Calu3 (cell line): ENCODE measurements at regions not wholly inside any gene's neighbourhood (a gene's known extent, or its start where the extent isn't known, plus 50 kb on each side); places are given as distances from the start of the nearest gene placed in this dataset.
"Not testable (repeated sequence)": the region's sequence is repeated elsewhere in the genome, so short reads cannot be mapped to it uniquely, and the experiment has no call there.

ENCODE experiments used
- BruUV-seq: library from RNA; stranded (reverse); fragments of 400-500 nt; replicated peaks from 2 replicates; lab custom pipeline; 2021; lab: Mats Ljungman, UMichigan
- CTCF ChIA-PET: fragments of 300-600 bp; sonication (Branson Sonifier 250); formaldehyde crosslinking; loops from one replicate; lab custom pipeline; 2022; ENCODE audit warnings: antibody characterized with exemption; lab: Charles Lee
- DNase-seq: peaks from one replicate; pipeline ENCODE4 v3.0.0; 2022
- H3K27ac Mint-ChIP-seq: one replicate; pipeline ENCODE4 v1.8.0; 2022; ENCODE audit warnings: mixed read lengths; ENCODE audit not compliant: unreplicated experiment
- H3K27me3 Mint-ChIP-seq: one replicate; pipeline ENCODE4 v1.8.0; 2022; ENCODE audit warnings: mixed read lengths; ENCODE audit not compliant: unreplicated experiment
- H3K36me3 Mint-ChIP-seq: one replicate; pipeline ENCODE4 v1.8.0; 2022; ENCODE audit warnings: mild to moderate bottlenecking, moderate library complexity, mixed read lengths; ENCODE audit not compliant: insufficient read depth, unreplicated experiment
- H3K4me1 Mint-ChIP-seq: one replicate; pipeline ENCODE4 v1.8.0; 2022; ENCODE audit warnings: mild to moderate bottlenecking, low read depth, mixed read lengths; ENCODE audit not compliant: unreplicated experiment
- H3K4me3 Mint-ChIP-seq: one replicate; pipeline ENCODE4 v1.8.0; 2022; ENCODE audit warnings: mild to moderate bottlenecking, low read depth, moderate library complexity, mixed read lengths; ENCODE audit not compliant: unreplicated experiment
- H3K9me3 Mint-ChIP-seq: one replicate; pipeline ENCODE4 v1.8.0; 2022; ENCODE audit warnings: low read depth, mixed read lengths; ENCODE audit not compliant: unreplicated experiment
- intact Hi-C: fragments of 100-400 bp; cut with micrococcal nuclease; formaldehyde crosslinking; loops from one replicate; pipeline ENCODE4 v1.10.0; 2022; ENCODE audit not compliant: unreplicated experiment
- TF ChIP-seq, protein P1 (sequence below): fragments of 200-600 bp; IDR thresholded peaks from one replicate; pipeline ENCODE4 v1.8.0; 2022; ENCODE audit warnings: antibody characterized with exemption; ENCODE audit not compliant: unreplicated experiment

DNA sequence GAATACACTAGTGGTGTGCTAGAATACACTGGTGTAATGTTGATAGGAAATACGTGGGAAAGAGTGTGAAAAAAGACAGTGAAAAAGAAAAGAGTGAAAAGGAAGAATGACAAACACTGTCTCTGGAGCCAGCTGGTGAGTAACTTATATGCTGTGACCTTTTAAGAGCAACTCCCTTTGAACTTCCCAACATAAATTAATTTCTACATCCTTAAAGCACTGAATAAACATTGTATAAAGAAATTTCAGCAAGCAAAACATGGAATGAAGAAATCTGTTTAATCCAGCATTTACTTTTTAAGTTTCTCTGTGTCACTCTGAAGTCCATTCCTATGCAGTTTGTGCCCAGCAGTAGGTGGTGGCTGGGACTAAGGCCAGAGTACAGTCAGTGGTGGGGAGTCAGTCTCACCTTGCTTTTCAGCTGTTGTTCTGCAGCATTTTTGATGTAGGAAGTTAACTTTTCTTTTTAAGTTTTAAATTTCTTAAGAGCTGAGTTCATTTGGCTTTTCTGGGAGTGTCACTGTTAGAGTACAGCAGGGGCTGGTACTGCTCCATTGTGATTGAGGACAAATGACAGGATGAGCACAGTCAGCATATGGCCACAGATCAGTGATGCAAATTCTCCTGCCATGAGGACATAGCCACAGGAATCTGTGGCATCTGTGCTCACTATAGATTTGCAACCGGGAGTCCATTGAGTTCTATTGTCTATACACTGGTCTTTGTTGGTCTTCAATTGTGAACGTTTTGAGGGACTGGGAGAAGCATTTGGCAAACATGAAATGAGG lies 321.8 kb downstream of the ZNF248 start:
- TF ChIP-seq, protein P1, sequence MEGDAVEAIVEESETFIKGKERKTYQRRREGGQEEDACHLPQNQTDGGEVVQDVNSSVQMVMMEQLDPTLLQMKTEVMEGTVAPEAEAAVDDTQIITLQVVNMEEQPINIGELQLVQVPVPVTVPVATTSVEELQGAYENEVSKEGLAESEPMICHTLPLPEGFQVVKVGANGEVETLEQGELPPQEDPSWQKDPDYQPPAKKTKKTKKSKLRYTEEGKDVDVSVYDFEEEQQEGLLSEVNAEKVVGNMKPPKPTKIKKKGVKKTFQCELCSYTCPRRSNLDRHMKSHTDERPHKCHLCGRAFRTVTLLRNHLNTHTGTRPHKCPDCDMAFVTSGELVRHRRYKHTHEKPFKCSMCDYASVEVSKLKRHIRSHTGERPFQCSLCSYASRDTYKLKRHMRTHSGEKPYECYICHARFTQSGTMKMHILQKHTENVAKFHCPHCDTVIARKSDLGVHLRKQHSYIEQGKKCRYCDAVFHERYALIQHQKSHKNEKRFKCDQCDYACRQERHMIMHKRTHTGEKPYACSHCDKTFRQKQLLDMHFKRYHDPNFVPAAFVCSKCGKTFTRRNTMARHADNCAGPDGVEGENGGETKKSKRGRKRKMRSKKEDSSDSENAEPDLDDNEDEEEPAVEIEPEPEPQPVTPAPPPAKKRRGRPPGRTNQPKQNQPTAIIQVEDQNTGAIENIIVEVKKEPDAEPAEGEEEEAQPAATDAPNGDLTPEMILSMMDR = no peak
- DNase-seq = no peak
- intact Hi-C loops = no loop called here
- Mint-ChIP-seq H3K27me3 (no peaks in the 10 kb centered on the region), H3K36me3 (no peaks in the 10 kb centered on the region), H3K4me1 (no peaks in the 10 kb centered on the region), H3K27ac (no peak overlapping the region), H3K9me3 (peaks cover 15% of the 10 kb centered on the region), H3K4me3 (no peak overlapping the region)
- no TSS peak for BruUV-seq
- CTCF ChIA-PET = no interaction called here

DNA sequence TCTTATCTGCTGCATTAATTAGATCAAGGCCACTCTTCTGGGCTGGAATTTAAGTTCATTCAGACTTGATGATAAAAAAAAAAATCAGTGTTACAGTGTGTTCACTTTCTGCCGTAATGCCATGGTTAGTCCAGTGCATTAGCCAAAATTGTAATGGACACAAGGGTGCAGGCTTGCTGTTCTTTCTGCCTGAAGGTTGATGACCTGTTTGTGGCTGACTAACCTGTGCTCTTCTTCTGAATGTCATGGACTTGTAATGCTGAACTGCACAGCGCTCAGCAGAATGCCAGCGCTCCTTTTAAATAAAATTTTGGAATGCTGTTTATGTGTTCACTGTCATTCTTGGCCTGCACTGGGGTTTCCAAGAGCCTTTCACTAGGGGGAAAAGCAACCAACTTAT lies 323.2 kb downstream of the ZNF248 start:
- Mint-ChIP-seq H3K27ac (no peak overlapping the region), H3K9me3 (peaks cover 14% of the 10 kb centered on the region), H3K36me3 (no peaks in the 10 kb centered on the region), H3K27me3 (no peaks in the 10 kb centered on the region), H3K4me3 (no peak overlapping the region), H3K4me1 (no peaks in the 10 kb centered on the region)
- no TSS peak for BruUV-seq
- CTCF ChIA-PET = no interaction called here
- intact Hi-C loops = no loop called here
- DNase-seq = no peak
- TF ChIP-seq, protein P1 = no peak

DNA sequence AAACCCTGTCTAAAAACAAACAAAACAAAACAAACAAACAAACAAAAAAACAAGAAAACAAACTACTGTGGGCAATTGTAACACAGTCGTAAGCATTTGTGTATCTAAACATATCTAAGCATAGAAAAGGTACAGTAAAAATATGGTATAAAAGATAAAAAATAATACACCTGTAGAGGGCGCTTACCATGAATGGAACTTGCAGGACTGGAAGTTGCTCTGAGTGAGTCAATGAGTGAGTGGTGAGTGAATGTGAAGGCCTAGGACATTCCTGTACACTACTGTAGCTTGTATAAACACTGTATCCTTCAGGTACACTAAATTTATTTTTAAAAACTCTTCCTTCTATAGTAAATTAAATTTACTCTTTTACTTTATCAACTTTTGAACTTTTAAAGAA lies 332.0 kb downstream of the ZNF248 start:
- intact Hi-C loops, BruUV-seq, H3K4me1 Mint-ChIP-seq, H3K9me3 Mint-ChIP-seq, H3K27ac Mint-ChIP-seq, DNase-seq, H3K27me3 Mint-ChIP-seq, H3K36me3 Mint-ChIP-seq, H3K4me3 Mint-ChIP-seq: not testable (repeated sequence)
- CTCF ChIA-PET = interaction anchor here (0.8 kb wide), 1 partner anchor 68 kb away, joined by 7 read pairs; no protein-coding TSS in a partner anchor

DNA sequence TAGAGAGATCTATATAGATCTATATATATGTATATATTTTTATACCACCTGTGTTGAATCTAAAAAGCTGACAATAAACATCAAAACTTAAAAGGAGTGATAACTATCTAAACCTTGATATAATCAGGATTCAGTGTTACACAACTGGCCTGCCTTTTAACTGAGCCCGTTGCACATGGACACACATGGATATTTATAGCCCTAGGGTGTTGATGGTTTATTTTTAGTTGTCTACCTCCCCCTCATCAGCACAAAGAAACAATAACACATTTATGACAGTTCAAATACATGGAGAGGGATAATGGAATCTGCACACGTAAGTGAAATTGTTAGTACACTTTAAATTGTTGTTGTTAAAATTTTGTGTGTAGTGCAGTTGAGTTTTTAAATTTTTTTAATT lies 336.9 kb downstream of the ZNF248 start:
- CTCF ChIA-PET = no interaction called here
- TF ChIP-seq, protein P1 = no peak
- H3K27me3 Mint-ChIP-seq = no peaks in the 10 kb centered on the region
- H3K4me3 Mint-ChIP-seq = no peak overlapping the region
- no peak overlapping the region for H3K27ac Mint-ChIP-seq
- no TSS peak for BruUV-seq
- intact Hi-C loops = no loop called here
- H3K4me1 Mint-ChIP-seq = no peaks in the 10 kb centered on the region
- no peak for DNase-seq
- peaks cover 6% of the 10 kb centered on the region for H3K9me3 Mint-ChIP-seq
- no peaks in the 10 kb centered on the region for H3K36me3 Mint-ChIP-seq

DNA sequence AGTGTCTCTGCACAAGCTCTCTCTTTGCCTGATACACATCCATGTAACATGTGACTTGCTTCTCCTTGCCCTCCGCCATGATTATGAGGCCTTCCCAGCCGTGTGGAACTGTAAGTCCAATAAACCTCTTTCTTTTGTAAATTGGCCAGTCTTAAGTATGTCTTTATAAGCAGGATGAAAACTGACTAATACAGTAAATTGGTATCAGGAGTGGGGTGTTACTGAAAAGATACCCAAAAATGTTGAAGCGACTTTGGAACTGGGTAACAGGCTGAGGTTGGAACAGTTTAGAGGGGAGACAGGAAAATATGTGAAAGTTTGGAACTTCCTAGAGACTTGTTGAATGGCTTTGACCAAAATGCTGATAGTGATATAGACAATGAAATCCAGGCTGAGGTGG lies 346.9 kb downstream of the ZNF248 start:
- BruUV-seq, H3K27me3 Mint-ChIP-seq, H3K4me1 Mint-ChIP-seq, H3K36me3 Mint-ChIP-seq, H3K27ac Mint-ChIP-seq, CTCF ChIA-PET, DNase-seq, intact Hi-C loops, H3K4me3 Mint-ChIP-seq: not testable (repeated sequence)
- peaks cover 12% of the 10 kb centered on the region for H3K9me3 Mint-ChIP-seq
